RWPE2 (cell line): ENCODE measurements at regions not wholly inside any gene's neighbourhood (a gene's known extent, or its start where the extent isn't known, plus 50 kb on each side); places are given as distances from the start of the nearest gene placed in this dataset.

Experiments used
- ATAC-seq: fragments of 200-7000 bp; cut with Tn5 transposase; 3 replicates; pipeline ENCODE4 v1.9.1; 2021; ENCODE audit warnings: low read depth
- DNase-seq: peaks from one replicate; pipeline ENCODE4 v3.0.0-alpha.2; 2020; ENCODE audit warnings: low spot score
- H3K27ac ChIP-seq: fragments of 450-650 bp; 2 replicates; pipeline ENCODE4 v1.5.1; 2017; ENCODE audit warnings: mild to moderate bottlenecking; ENCODE audit not compliant: poor library complexity, severe bottlenecking
- H3K27me3 ChIP-seq: fragments of 250-450 bp; sonication (Bioruptor Pico); 2 replicates; pipeline ENCODE4 v1.5.1; 2021; ENCODE audit warnings: mild to moderate bottlenecking, moderate library complexity; ENCODE audit not compliant: insufficient read depth, poor library complexity, severe bottlenecking
- H3K36me3 ChIP-seq: fragments of 250-450 bp; sonication (Bioruptor Pico); 2 replicates; pipeline ENCODE4 v1.5.1; 2020; ENCODE audit warnings: low read depth, mild to moderate bottlenecking, moderate library complexity
- H3K4me1 ChIP-seq: fragments of 250-450 bp; sonication (Bioruptor Pico); 2 replicates; pipeline ENCODE4 v1.5.1; 2021; ENCODE audit warnings: mild to moderate bottlenecking, moderate library complexity; ENCODE audit not compliant: insufficient read depth, poor library complexity, severe bottlenecking
- H3K4me3 ChIP-seq: fragments of 250-450 bp; sonication (Bioruptor Pico); 2 replicates; pipeline ENCODE4 v1.5.1; 2021; ENCODE audit warnings: mild to moderate bottlenecking, moderate library complexity; ENCODE audit not compliant: severe bottlenecking
- H3K9me3 ChIP-seq: fragments of 250-450 bp; sonication (Bioruptor Pico); 2 replicates; pipeline ENCODE4 v1.5.1; 2021; ENCODE audit warnings: mild to moderate bottlenecking, moderate library complexity; ENCODE audit not compliant: severe bottlenecking
- CTCF ChIP-seq: fragments of 450-650 bp; IDR thresholded peaks from one replicate; pipeline ENCODE4 v1.5.1; 2017; ENCODE audit warnings: mild to moderate bottlenecking, moderate library complexity; ENCODE audit not compliant: poor library complexity, severe bottlenecking

- no peak overlapping the region for H3K27ac ChIP-seq
- ATAC-seq (peak; percentile 36; the same call in 1 of the 3 replicates), DNase-seq (no peak)
- H3K9me3 ChIP-seq: no peaks in the 10 kb centered on the region
- no peak for TF ChIP-seq CTCF
- H3K36me3 ChIP-seq: no peaks in the 10 kb centered on the region
- peaks cover 20% of the 10 kb centered on the region for H3K4me1 ChIP-seq
- no peaks in the 10 kb centered on the region for H3K27me3 ChIP-seq
- no peak overlapping the region for H3K4me3 ChIP-seq
Measured at GRCh38 chr16:17828012-17828411, 357.3 kb upstream of the XYLT1 start.

- Histone ChIP-seq H3K4me1 (peaks cover 16% of the 10 kb centered on the region), H3K4me3 (no peak overlapping the region), H3K27ac (no peak overlapping the region), H3K9me3 (no peaks in the 10 kb centered on the region), H3K36me3 (no peaks in the 10 kb centered on the region), H3K27me3 (no peaks in the 10 kb centered on the region)
- no peak for DNase-seq
- no peak for TF ChIP-seq CTCF
- no peak for ATAC-seq
Measured at GRCh38 chr16:17827313-17827712, 356.6 kb upstream of the XYLT1 start.

GRCh38 chr16:17817943-17818342 lies 347.2 kb upstream of the XYLT1 start:
- Histone ChIP-seq H3K4me1 (no peaks in the 10 kb centered on the region), H3K27me3 (no peaks in the 10 kb centered on the region), H3K4me3 (no peak overlapping the region), H3K36me3 (no peaks in the 10 kb centered on the region), H3K27ac (no peak overlapping the region), H3K9me3 (no peaks in the 10 kb centered on the region)
- DNase-seq (no peak), ATAC-seq (no peak)
- no peak for TF ChIP-seq CTCF

- no peaks in the 10 kb centered on the region for H3K4me1 ChIP-seq
- ATAC-seq (no peak), DNase-seq (no peak)
- no peak overlapping the region for H3K27ac ChIP-seq
- H3K4me3 ChIP-seq: no peak overlapping the region
- H3K36me3 ChIP-seq: no peaks in the 10 kb centered on the region
- H3K9me3 ChIP-seq: no peaks in the 10 kb centered on the region
- no peaks in the 10 kb centered on the region for H3K27me3 ChIP-seq
- no peak for TF ChIP-seq CTCF
Measured at GRCh38 chr16:17817260-17817659, 346.5 kb upstream of the XYLT1 start.

GRCh38 chr16:17812771-17813170 lies 342.0 kb upstream of the XYLT1 start:
- Histone ChIP-seq H3K36me3 (no peaks in the 10 kb centered on the region), H3K27ac (no peak overlapping the region), H3K27me3 (no peaks in the 10 kb centered on the region), H3K9me3 (no peaks in the 10 kb centered on the region), H3K4me1 (no peaks in the 10 kb centered on the region), H3K4me3 (no peak overlapping the region)
- TF ChIP-seq CTCF: no peak
- DNase-seq (no peak), ATAC-seq (no peak)
